Muscle of leg (tissue), 3 donors: ENCODE measurements at regions not wholly inside any gene's neighbourhood (a gene's known extent, or its start where the extent isn't known, plus 50 kb on each side); places are given as distances from the start of the nearest gene placed in this dataset.

Source experiments
- DNase-seq: peaks from one replicate; pipeline ENCODE4 v3.0.0; 2013
- H3K27ac ChIP-seq: one replicate; pipeline ENCODE4 v1.5.1; 2013; ENCODE audit warnings: mild to moderate bottlenecking, low read length, control low read depth
- H3K27me3 ChIP-seq: one replicate; pipeline ENCODE4 v1.6.1; 2013; ENCODE audit warnings: low read length; ENCODE audit not compliant: control insufficient read depth, insufficient read depth
- H3K36me3 ChIP-seq: one replicate; pipeline ENCODE4 v1.6.1; 2013; ENCODE audit warnings: low read length; ENCODE audit not compliant: control insufficient read depth, insufficient read depth
- H3K4me1 ChIP-seq: one replicate; pipeline ENCODE4 v1.6.1; 2013; ENCODE audit warnings: low read length; ENCODE audit not compliant: control insufficient read depth, insufficient read depth
- H3K4me3 ChIP-seq: one replicate; pipeline ENCODE4 v1.5.1; 2013; ENCODE audit warnings: low read length, control low read depth
- H3K9me3 ChIP-seq: replicated peaks from 2 replicates; pipeline ENCODE4 v1.6.1; 2013; ENCODE audit warnings: low read depth, low read length; ENCODE audit not compliant: control insufficient read depth
- WGBS: methylation state at CpG from one replicate; pipeline ENCODE4 v1.1.5; 2013; ENCODE audit warnings: missing lambda C conversion rate; ENCODE audit not compliant: insufficient coverage; 5-methylcytosine and 5-hydroxymethylcytosine counted together

DNA sequence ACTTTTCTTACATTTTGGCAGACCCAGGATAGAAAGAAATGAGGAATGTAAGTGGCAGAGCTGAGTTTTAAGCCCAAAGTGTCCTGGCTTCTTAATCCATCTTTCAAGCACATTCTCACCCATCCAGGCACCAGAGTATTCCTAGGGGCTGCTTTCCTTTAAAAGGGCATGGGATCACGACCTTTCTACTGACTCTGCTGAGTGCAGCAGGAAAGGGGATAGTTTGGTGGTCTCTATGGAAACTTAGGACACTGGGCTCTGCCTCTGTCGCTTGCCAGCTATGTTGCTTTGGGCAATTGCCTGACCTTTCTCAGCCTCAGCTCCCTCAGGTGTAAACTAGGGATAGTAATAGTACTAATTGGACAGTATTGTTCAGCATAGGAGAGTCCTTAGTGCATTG lies 458.4 kb downstream of the PDCD6IP start:
- Histone ChIP-seq H3K36me3 (no peaks in the 10 kb centered on the region), H3K4me1 (peaks cover 4% of the 10 kb centered on the region), H3K4me3 (no peak overlapping the region), H3K27ac (no peak overlapping the region), H3K27me3 (no peaks in the 10 kb centered on the region), H3K9me3 (no peaks in the 10 kb centered on the region)
- WGBS, result 60% methylated on average over 1 of the region's 2 CpGs
- DNase-seq, result no peak

DNA sequence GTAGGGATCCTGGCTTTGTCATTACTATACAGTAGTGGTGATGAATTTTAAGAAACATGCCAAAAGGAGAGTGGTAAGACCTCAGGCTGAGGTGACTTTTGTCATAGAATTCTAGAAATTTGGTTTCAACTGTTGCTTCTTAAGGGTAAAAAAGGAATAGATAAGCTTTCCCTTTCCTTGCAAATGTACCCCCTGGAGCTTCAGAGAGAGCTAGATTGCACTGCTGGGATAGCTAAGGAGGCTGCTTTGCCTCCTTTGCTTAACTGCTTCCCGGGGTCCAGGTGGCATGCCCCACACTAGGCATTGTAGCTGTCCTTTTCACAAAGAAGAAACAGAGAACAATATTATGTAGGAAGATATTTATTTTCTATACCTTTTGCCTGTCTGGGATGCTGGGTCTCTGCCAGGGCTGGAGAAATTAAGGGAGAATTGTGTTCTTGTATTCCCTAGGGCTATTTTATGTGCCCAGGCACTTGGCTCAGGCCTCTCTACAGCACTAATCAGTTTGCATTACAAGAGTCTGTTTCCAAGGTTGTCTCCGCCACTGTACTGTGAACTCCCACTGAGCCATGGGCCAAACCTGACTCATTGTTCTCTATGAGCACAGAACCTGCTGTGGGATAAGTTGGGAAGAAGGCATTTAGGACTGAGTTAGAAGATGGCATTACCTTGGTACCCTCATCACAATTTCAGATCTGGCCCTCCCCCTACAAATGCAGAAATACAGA lies 460.0 kb downstream of the PDCD6IP start:
- Histone ChIP-seq H3K27ac (no peak overlapping the region), H3K27me3 (no peaks in the 10 kb centered on the region), H3K4me1 (peaks cover 7% of the 10 kb centered on the region), H3K36me3 (no peaks in the 10 kb centered on the region), H3K4me3 (no peak overlapping the region), H3K9me3 (no peaks in the 10 kb centered on the region)
- WGBS, result no CpG with 5 or more reads among the region's 2 CpGs
- no peak for DNase-seq

DNA sequence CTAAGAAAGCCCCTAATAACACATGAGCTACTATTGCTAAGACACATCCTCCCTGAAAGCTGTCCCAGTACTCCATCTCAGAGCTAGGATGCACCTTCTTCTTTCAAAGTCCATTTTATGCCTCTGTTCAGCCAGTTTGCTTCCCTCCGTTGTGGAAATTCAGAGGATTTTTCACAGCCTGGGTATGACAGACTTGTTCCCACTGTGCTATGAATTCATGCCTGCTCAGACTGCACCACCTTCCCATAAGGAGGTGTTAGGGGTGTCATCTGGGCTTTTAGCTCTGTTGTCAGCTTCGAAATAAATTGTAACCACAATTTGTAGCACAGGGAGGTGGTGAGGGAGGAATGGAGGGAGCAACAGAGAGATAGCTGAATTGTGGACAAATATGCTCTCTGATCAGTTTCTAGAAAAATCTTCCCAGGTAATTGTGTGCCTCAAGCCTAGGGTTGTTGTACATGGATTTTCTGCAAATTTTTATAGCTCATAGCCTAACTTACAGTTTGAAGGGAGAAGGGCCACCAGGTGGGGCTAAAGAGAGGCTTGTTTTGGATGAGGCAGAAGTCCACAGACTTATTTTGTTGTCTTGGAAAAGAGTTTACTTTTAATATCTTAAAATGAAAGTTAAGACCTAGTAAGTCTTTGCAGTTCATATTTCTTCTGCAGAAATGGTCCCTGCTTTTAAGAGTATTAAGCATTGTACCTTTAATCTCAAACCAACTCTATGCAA lies 462.0 kb downstream of the PDCD6IP start:
- H3K27ac ChIP-seq, result no peak overlapping the region

DNA sequence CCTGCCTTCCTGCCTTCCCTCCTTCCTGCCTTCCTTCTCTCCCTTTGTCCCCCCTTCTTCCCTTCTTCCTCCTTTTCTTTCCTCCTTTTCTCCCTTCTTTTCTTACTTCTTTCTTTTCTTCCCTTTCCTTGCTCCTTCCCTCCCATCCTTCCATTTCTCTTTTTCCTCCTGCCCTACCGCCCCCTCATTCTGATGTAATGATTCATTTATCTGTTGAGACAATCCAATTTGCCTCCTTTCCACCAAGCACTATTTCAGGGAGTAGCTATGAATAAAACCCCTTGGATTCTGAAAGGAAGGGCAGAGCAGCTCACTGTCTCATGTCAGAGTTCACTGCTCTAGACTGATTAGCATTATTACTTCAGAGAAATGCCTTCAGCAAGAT lies 462.6 kb downstream of the PDCD6IP start:
- Histone ChIP-seq H3K4me3 (no peak overlapping the region), H3K4me1 (peaks cover 7% of the 10 kb centered on the region), H3K27me3 (no peaks in the 10 kb centered on the region), H3K9me3 (no peaks in the 10 kb centered on the region), H3K36me3 (no peaks in the 10 kb centered on the region), H3K27ac (no peak overlapping the region)
- DNase-seq, result no peak
- no CpG with 5 or more reads among the region's 1 CpG for WGBS

More for the DNA sequence above, 462.0 kb downstream of the PDCD6IP start:
- no peaks in the 10 kb centered on the region for H3K9me3 ChIP-seq
- no peak overlapping the region for H3K4me3 ChIP-seq
- no peaks in the 10 kb centered on the region for H3K27me3 ChIP-seq
- WGBS, result 80% methylated on average over 1 of the region's 2 CpGs
- DNase-seq, result peak; percentile 77
- H3K4me1 ChIP-seq, result peaks cover 10% of the 10 kb centered on the region
- H3K36me3 ChIP-seq, result no peaks in the 10 kb centered on the region

DNA sequence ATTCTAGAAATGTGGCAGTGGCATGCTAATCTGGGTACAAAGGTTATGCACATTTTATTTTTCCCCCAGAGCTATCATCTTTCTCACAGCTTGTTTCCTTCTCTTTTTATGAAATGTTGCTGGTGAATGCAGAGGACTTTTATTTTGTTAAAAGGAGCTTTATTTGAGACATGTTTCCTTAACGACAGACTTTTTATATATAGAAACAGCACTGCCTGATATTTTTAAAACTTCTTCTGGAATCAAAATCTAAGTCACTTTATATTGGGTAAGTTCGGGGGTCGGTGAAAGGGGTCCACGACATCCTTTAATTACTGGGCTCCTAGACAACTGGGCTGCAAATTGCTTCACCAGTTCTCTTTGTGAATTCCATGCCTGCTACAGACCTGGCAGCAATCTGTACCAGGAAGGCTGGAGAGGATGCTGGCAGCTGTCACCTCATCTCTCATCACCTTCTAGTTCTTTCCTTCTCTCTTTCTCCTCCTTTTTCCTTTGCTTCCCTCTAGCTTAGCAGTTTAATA lies 464.7 kb downstream of the PDCD6IP start:
- Histone ChIP-seq H3K4me1 (peaks cover 6% of the 10 kb centered on the region), H3K36me3 (no peaks in the 10 kb centered on the region), H3K27ac (peak overlapping the region; percentile 33), H3K4me3 (no peak overlapping the region), H3K27me3 (no peaks in the 10 kb centered on the region), H3K9me3 (no peaks in the 10 kb centered on the region)
- WGBS, result no CpG with 5 or more reads among the region's 4 CpGs
- peak; percentile 70 for DNase-seq

DNA sequence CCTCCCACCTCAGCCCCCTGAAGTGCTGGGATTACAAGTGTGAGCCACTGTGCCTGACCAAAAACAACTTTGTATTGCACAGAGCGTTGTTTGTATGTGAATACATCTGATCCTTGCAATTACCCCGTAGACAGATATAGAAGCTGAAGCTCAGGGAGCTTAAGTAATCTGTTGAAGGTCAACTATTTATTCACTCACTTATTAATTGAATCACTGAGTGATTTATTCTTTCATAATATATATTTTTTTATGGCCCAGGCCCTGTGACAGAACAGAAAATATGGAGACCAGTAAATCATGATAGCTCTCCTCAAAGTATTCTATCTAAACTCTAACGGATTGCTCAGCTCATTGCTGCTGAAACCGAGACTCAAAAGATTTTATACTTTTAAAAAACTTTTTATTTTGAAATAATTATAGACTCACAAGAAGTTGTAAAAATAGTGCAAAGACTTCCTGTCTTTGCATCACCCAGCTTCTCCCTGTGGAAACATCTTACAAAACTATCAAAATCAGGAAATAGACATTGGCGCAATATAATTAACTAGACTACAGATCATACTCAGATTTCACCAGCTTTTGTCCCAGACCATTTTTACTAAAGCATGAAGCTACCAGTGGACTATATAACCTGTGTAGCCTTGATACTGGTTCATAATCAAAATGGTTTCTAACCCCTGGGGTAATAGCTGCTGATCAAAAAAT lies 466.1 kb downstream of the PDCD6IP start:
- H3K4me1 ChIP-seq, result peaks cover 6% of the 10 kb centered on the region
- no peaks in the 10 kb centered on the region for H3K27me3 ChIP-seq
- peak; percentile 11 for DNase-seq
- H3K36me3 ChIP-seq, result no peaks in the 10 kb centered on the region
- no peaks in the 10 kb centered on the region for H3K9me3 ChIP-seq
- H3K4me3 ChIP-seq, result no peak overlapping the region
- WGBS, result no CpG with 5 or more reads among the region's 5 CpGs
- H3K27ac ChIP-seq, result no peak overlapping the region

DNA sequence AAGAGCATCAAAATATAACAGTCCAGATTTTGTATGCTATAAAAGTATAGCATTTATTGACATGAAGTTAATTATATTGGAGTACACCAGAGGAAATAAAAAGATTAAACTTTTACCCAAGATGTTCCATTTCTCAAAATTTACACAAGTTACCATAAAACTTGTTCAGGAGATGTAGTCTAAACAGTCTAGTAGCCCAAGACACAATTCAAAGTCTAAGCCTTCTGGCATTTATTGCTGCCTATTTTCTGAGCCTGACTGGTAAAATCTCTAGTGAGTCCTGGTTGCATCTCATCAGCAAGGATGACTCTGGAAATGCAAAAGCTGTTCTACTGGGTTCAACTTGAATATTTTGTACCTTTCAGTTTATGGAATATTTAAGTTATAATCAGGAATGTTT lies 468.7 kb downstream of the PDCD6IP start:
- no peak overlapping the region for H3K27ac ChIP-seq
- no peaks in the 10 kb centered on the region for H3K27me3 ChIP-seq
- H3K4me1 ChIP-seq, result peaks cover 6% of the 10 kb centered on the region
- no peaks in the 10 kb centered on the region for H3K9me3 ChIP-seq
- DNase-seq, result no peak
- H3K4me3 ChIP-seq, result no peak overlapping the region
- H3K36me3 ChIP-seq, result no peaks in the 10 kb centered on the region

DNA sequence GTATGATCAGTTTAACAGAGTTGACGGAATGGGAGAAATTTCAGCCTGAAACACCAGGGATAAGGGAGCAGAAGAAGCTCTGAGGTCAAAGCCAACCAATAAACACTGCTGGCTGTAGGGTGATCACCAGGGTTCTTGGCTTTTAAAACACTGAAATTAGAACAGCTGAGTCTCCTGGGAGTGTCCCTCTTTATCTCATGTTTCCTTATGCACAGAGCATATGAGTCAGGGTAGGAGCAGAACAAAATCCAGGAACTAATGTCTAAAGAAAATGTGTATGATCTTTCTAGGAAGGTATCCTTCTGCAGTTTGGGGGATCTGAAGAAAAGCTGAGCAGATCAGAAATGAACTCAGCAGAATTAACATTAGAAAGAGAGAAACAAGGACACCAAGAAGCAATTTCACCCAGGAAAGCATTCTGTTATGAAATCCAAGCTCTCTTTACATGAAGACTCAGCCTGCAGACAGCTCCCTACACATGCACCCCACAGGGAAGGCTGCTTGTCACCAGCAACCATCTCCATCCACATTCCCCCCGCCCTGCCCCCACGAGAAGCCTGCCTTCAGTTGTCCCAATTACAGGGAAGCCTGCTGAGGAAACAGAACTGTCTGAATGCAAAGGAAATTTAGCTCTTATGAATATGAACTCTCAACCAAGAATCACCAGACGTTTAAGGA lies 469.7 kb downstream of the PDCD6IP start:
- H3K4me1 ChIP-seq, result peaks cover 6% of the 10 kb centered on the region
- no peak overlapping the region for H3K4me3 ChIP-seq
- 55% methylated on average over 2 of the region's 4 CpGs for WGBS
- peak; percentile 22 for DNase-seq
- H3K27ac ChIP-seq, result no peak overlapping the region
- H3K27me3 ChIP-seq, result no peaks in the 10 kb centered on the region
- no peaks in the 10 kb centered on the region for H3K36me3 ChIP-seq
- no peaks in the 10 kb centered on the region for H3K9me3 ChIP-seq

DNA sequence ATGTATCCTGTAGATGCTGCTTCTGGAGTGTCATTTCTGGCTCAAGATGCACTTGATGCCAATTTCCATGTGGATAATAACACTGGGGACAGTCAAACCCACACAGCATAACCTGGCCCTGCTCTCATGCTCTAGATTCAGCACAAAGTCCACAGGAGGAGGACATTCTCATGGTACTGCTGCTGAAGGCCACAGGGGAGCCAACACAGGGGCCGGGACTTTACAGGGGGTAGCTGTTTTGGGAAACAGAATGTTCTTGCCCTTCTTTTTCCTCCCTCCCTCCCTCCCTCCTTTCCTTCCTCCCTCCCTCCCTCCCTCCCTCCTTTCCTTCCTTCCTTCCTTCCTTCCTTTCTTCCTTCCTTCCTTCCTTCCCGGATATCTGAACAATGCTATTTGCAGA lies 477.4 kb downstream of the PDCD6IP start:
- Histone ChIP-seq H3K9me3 (no peaks in the 10 kb centered on the region), H3K36me3 (no peaks in the 10 kb centered on the region), H3K4me3 (no peak overlapping the region), H3K4me1 (no peaks in the 10 kb centered on the region), H3K27ac (no peak overlapping the region), H3K27me3 (no peaks in the 10 kb centered on the region)
- no CpG with 5 or more reads among the region's 2 CpGs for WGBS
- DNase-seq, result no peak

DNA sequence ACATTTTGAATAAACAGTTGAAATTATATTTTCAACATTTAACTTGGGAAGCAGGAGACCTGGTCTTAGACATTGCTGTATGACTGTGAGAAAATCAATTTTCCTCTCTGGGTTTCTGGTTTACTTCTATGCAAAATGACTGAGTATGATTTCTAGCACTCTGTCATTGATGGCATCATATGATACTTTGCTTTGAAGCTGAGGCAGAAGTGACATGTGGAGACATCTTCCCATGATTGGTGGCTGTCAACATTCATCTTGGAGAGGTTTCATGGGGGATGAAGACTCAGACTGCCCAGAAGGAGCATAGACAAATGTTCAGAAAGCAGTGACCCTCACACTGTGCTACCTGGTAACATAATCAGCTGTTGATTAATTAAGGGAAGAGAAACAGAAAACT lies 477.9 kb downstream of the PDCD6IP start:
- H3K9me3 ChIP-seq, result no peaks in the 10 kb centered on the region
- H3K4me3 ChIP-seq, result no peak overlapping the region
- no peak overlapping the region for H3K27ac ChIP-seq
- DNase-seq, result no peak
- H3K27me3 ChIP-seq, result no peaks in the 10 kb centered on the region
- H3K36me3 ChIP-seq, result no peaks in the 10 kb centered on the region
- H3K4me1 ChIP-seq, result no peaks in the 10 kb centered on the region
